NCI-H2196 (cell line): ENCODE measurements at regions not wholly inside any gene's neighbourhood (a gene's known extent, or its start where the extent isn't known, plus 50 kb on each side); places are given as distances from the start of the nearest gene placed in this dataset.

Experiments used
- DNase-seq: peaks from one replicate; lab custom pipeline; 2025; ENCODE audit not compliant: unreplicated experiment; lab: John Stamatoyannopoulos, UW

DNA sequence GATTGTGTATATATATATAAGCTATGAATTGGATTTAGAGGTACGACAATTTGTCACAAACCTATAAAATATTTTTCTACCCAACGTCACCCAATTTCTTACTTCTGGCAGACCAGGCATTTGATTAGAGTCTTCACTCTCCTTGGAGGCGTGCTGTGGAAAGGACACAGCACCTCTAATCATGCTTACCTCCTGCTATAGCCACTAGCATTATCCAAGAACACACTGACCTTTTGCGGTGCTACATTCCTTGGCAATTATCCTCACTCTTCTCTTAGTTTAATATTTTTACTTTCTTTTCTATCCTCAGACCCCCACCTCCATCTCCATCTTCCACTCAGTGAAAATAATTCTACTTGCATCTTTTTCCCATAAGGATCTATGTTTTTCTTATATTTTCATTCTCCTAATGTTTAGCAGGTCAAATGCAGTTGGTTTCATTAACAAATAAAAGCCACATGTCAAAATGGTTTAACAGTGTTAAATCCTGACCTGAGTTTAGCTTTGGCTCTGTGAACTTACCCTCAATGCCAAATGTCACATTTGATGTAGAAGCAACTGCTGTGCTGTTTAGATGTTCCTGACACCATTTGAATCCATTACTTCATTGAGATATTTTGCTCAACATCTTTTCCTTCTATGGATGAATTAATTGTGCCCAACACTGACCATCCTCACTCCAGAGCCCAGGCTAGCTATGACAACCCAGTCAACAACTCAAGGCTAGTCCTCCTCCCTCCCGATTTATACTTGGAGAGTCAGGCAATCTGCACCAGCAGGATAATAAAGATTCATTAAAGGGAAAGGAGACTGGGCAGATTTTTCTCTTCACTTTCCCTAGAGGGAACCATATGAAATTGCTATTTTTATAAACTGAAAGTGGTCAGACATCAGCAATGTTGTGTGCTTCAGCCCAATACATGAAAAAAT is 240.5 kb downstream of the MREG start:
- no peak for DNase-seq

DNA sequence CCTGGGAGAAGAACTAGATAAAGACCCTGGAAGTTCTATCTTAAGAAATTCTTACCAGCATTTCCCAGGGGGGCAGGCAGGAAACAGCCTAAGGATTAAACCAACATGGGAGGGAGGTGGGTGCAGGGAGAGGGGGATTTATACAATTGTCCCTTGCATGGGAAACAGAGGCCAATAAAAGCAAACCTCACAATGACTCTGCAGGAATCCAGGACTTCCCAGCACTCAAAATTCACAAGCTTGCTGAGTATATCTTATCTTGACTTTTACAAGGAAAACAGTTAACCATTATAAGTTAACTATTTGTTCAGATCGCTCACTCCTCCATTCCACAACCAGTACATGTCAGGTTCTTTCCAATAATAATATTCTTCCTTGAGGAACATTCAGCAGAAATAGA is 241.3 kb downstream of the MREG start:
- DNase-seq = no peak

DNA sequence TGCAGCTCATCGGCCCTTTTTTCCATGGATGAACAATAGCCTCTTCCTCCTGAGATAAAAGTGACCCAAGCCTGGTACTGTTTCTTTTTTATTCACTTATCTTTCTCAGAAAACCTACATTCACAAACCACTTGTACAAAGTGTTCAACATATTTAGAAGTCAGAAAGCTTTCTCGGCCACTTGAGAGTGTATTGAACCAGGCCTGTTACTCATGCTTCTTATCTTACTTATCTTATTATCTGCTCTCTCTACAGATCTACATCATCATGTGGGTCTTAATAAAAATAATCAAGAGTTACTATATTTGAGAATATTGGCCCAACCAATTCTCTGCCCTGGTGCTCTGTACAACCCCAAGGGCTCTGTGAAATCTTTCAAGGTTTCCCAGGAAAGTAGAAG is 242.1 kb downstream of the MREG start:
- no peak for DNase-seq

DNA sequence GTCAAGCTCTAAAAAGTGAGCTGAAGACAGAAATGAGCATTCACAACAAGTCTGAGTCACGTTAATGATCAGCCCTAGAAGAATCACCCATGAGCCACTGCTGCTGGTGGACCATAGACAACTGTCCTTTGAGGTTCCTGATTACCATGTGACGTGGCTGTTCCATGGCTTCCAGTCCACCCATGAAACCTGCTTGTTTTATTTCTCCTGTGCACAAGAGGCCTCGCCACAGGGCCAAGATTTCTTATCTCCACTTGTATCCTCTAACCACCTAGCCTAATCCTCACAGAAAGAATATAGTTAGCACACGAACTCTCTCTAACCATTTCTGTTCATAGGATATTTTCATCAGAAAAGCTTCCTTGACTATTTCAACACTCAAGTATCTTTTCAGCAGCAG is 242.7 kb downstream of the MREG start:
- DNase-seq = no peak

DNA sequence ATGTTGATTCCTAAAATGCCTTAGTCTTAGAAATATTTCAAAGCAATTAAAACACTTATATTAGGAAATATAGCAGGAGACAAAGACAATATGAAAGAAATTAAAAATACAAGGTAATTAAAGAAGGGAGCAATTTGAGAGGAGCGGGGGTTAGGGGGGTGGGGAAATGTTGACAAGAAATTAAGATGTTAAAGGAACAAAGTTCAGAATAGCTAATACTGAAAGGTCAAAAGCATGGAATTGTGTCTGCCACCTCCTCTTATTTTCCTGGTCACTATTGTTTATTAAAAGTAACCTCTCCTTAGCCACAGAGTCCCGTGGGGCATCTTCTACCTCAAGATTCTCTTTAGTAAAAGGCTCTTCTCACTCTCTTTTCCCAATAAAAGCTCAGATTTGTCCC is 244.1 kb downstream of the MREG start:
- no peak for DNase-seq

DNA sequence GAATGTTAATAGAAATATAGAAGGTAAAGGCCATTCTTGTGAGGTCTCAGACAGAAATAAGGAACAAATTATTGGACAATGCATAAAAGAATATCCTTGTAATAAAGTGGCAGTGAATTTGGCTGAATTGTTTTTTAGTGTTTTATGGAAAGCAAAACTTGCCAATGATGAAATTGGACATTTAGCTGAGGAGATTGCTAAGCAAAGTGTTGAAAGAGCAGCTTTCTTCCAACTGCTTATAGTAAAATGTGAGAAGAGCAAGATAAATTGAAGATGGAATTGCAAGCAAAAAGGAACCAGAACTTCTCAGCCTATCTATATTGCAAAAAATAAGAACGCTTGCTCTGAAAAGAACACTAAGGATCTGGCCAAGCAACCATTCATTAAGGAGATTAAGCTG is 245.7 kb downstream of the MREG start:
- DNase-seq = no peak

DNA sequence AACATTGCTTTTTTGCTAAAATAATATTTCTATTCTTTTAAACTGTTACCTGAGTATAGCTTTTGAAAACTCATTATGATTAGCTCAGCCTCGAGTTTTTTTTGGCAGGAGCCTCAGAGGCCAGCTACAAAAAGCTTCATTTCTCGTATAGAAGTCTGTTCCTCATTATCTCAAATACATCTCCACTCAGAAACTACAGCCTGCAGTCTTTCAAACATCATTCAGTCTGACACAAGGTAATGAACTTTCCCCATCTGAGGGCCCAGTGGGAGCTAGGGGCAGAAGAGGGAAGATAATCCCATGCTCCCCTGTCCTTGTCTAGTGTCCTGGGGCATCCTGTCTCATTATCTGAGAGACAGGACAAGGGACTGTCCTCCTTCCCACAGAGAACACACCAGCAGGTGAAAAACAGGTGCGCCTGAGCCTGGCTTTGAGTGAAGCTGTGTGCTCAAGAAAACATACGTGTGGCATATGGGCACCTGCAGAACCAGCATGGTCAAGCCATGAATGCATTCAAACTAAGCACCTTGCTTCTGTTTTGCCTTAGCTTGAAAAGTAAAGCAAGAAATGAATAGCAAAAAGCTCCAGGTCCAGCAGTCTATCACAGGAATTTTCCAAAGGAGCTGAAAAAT is 247.5 kb downstream of the MREG start:
- DNase-seq = no peak

DNA sequence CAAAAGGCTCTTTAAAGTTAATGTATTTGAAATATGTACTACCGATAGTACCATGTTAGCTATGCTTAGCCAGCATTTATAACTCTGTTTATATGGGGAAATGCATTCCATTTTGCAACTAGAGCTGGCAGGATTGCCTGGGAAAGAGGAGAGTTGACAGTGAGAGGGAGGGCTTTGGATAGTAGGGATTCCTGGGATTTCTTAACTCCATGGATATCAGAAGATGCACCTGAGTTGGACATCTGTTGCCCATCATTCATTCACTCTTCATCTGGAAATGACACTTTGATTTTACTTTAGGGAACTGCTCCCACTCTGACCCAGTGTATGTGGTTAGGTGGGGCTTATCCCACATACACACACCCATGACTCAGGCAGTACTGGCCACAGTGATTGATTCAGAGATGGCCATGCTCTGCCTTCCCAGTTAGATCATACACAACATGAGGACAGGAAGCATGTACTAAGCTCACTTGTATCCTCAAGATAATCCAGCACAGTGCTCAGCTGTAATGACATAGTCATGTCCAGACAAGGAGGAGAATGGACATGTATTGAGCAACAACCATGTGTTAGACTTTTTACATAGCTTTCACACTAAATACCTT is 248.8 kb downstream of the MREG start:
- no peak for DNase-seq

DNA sequence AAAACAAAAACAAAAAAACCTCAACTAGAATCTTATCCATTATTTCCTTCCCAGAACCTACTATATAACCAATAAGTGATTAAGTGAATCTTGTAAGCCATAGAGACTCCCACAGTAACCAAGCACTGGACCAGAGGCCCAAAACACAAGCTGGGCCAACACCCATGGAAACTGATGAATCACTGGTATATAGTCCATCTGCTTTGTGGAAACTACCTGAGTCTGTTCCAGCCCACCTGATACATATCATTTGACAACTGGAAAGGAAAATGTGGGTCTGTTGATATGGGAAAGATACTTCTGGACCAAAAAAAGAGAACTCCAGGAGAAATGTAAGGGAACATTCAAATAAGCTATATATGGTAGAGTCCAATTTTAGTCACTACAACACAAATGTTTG is 252.8 kb downstream of the MREG start:
- DNase-seq = no peak

DNA sequence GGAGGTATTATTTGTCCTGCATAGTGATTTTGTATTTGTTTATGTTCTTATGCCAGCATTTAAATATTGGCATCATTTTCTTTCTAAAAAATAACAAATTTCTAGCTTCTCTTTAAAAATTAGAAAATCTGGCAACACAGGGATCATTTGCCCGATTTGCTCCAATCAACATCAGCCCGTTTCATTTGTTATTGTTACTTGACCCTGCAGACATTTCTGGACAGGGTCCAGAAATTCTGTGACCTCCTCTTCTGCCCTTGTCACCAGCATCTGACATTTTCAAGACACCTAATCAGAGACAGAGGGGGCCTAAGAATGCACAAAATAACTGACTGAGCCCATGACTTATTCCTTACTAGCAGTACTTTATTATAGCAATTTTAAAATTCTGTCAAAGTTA is 253.3 kb downstream of the MREG start:
- DNase-seq = no peak

DNA sequence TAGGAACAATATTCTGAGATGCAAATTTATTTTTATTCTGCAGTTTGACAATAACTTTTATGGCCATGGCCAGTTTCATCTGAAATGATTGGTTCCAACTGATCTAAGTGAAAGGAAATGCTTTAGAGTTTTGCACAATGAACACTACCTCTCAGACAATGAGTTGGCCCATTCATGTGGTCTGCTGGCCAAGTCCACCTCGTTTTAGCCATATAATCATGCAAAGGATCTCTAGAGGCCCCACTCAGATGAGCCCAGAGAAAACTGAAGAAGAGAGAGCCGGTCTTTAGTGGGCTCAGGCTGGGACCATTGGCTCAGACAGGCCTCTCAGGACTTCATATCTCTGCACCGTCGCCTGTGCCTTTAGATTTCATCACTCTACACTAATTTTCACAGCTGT is 254.7 kb downstream of the MREG start:
- DNase-seq = no peak

DNA sequence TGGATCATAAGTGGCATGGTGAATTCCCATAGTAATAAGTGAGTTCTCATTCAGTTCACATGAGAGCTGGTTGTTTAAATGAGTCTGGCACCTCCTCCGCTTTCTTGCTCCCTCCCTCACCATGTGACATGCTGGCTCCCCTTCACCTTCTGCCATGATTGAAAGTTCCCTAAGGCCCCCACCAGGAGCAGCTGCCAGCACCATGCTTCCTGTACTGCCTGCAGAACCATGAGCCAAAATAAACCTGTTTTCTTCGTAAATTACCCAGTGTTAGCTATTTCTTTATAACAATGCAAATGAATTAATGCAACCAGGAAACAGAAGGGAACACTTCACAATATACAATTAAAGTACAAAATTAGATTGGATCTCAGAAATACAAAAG is 257.0 kb downstream of the MREG start:
- DNase-seq = no peak

DNA sequence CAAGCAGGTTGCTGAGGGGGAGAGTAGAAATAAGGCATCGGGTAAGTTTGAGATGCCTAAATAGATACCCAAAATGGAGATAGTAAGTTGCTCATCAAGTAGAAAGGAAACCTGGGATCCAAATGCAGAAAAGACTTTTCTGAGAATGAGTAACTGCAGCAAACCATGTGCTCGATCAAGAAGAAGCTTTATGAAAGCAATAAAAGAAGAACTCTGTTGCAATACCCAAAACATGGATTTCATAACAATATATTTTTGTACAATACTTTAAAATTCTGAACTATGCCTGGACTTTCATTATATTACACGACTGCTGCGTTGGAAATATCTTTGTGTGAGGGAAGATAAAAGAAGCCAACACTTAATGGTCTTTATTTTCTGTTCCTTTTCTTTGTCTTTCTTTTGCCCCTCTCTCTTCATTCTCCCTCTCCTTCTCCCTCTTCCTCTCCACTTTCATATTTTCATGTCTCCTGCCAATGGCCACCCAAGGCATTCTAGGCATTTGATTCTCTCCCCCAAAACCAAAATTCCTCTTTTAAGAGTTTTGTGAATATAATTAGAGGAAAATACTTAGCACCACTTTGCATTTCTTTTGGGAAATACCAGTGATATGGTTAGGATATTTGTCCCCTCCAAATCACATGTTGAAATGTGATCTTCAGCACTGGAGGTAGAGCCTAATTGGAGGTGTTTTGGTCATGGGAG is 257.6 kb downstream of the MREG start:
- no peak for DNase-seq

DNA sequence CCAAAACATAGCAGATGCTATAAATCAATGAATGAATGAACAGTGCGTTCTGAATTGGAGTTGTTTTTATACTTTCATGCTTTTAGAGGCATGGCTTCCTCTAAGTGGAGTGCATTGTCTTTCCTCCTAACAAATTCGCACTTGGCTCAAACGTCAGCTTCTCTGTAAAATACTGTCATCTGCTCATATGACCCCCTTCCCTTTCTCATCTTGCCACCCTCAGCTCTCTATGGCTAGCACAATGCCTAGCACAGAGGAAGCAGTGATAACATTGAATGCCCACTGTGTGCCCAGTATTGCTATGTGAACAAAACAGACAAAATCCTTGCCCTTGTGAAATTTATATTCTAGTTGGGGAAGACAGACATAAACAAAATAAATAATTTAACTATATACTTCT is 258.8 kb downstream of the MREG start:
- DNase-seq = no peak

DNA sequence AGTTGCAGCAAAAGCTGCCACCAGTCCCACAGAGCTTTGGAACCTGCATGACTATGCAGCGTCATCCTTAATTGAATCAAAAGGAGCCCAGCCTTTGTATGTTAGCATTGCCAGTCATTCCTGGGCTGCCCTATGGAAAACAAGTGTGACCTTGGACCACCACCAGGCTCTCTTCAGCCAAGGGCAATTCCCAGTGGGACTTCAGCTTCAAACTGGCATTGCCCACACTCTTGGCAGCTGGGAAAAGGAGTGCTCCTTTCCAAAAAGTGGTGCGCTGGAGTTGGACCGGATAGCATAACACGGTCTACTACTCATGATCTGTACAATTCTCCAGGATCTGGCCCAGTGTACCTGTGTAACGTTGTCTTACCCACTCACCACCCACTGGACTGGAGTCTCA is 259.5 kb downstream of the MREG start:
- DNase-seq = no peak

DNA sequence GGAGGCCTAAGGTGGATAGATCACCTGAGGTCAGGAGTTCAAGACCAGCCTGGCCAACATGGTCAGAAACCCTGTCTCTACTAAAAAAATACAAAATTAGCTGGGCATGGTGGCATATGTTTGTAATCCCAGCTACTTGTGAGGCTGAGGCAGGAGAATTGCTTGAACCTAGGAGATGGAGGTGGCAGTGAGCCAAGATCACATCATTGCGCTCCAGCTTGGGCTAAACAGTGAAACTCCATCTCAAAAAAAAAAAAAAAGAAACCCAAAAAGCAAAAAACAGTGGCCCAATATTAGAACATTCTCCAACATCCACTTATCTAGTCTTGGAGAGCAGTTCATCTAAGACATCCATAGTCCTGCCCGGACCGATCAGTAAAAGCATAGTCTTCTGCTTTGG is 260.4 kb downstream of the MREG start:
- DNase-seq = no peak

DNA sequence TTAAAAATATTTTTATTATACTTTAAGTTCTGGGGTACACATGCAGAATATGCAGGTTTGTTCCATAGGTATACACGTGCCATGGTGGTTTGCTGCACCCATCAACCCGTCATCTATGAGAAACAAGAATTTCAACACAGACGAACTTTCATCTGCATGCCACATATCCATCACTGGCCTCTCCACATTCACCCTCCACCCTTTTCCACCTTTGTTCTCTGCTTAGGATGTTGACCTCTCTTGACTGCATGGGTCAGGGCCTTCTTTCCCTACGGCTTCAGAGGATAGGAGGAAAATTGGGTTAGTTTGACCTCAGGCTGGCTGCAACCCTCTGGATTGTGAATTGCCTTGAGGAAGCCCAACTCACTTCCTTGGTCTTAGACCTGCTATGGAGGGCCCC is 260.9 kb downstream of the MREG start:
- no peak for DNase-seq

DNA sequence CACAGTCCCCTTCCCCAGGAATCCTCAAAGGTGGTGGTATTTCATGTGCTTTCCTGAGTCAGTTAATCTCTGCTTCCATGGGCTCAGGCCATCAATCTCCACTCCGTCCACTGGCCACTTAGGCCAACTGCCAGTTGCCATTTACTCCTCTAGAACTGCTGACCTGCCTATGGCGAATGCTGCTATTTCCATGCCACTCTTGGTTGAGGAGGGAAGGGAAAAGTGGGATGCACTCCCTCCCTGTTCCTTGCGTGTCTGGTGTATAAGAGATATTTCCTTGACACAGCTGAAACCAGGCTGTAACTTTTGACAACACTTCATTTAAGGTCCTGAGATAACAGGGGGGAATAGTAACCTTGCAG is 261.5 kb downstream of the MREG start:
- no peak for DNase-seq

DNA sequence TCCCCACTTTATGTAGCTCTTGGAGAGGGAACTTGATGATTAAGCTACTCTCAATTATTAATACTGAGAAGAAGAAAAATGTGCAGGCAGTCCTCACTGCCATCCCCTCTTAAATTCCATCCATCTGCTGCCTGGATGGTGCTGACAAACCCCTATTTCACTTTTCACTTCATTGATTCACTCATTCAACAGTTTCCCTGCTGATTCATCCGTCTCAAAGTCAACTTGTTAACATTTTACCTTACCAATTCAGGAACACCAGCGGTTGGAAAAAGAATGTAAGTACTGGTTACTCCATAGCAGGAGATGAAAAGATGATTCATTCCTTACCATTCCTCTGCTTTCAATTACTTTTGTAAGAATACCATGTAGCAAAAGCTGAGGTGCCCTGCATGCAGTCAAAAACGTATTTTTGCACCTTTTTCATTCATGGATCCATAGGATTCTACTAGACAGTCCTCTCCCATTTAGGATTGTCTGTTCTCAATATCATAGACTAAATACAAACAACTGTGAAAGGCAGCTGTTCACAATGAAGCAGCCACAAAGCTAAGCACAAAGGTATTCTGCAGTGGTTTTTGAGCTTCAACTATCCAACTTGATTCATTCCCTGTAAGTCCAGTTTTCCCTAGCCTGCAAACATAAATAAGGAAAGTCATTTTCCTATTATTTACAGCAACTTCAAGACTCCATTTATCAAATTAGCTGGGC is 262.0 kb downstream of the MREG start:
- no peak for DNase-seq

DNA sequence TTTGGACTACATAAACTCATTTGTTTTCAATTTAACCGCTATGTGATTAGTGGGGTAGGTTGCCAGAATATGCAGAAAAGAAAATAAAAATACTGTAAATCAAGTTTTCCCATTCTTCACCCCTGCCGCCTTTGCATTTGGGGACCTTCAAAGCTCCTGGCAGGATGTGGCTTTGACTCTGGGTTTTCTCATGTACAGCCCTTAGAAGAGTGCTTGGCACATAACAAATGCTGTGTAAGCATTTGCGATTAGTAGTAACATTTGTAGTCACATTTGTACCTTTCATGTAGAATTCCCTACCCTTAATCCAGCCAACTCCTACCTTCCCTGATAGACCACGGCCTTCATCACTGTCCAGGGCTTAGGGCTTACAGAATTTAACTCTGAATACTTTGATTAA is 262.6 kb downstream of the MREG start:
- no peak for DNase-seq
